ENCODE measurements at regions not wholly inside any gene's neighbourhood (a gene's known extent, or its start where the extent isn't known, plus 50 kb on each side); places are given as distances from the start of the nearest gene placed in this dataset.

DNA sequence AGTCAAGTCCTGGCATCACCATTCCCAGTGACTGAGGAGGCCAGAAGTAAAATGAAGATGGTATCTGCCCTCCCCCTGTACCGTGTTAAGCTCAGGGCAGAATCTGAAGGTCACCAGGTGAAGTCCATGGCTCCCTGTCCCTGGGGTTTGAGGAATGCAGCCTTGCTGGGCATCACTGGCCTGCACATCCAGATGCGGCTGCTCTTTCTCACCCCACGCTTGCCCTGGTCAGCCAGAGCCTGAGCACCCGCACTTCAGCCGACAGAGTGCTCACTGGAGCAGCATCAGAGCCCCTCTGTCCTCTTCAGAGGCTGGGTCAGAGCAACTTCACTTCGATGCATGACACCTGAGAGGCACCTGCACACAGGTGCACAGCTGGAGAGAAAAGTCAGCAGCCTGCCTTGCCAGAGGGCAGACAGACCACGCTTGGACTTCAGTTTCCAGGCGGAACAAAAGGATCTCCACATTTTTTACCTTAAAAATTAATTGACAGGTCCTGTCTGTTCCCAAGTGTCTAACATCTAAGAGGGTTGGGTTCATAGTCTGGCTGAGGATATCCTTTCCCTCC, 267.3 kb downstream of the ANAPC1 start:
- TF ChIP-seq, protein P1, sequence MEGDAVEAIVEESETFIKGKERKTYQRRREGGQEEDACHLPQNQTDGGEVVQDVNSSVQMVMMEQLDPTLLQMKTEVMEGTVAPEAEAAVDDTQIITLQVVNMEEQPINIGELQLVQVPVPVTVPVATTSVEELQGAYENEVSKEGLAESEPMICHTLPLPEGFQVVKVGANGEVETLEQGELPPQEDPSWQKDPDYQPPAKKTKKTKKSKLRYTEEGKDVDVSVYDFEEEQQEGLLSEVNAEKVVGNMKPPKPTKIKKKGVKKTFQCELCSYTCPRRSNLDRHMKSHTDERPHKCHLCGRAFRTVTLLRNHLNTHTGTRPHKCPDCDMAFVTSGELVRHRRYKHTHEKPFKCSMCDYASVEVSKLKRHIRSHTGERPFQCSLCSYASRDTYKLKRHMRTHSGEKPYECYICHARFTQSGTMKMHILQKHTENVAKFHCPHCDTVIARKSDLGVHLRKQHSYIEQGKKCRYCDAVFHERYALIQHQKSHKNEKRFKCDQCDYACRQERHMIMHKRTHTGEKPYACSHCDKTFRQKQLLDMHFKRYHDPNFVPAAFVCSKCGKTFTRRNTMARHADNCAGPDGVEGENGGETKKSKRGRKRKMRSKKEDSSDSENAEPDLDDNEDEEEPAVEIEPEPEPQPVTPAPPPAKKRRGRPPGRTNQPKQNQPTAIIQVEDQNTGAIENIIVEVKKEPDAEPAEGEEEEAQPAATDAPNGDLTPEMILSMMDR (IDR thresholded peaks at IDR 0.05) = no peak
- TF ChIP-seq POLR2A (IDR thresholded peaks at IDR 0.05) = no peak

Data from Peyer's patch (tissue), 4 donors.